ENCODE measurements at regions not wholly inside any gene's neighbourhood (a gene's known extent, or its start where the extent isn't known, plus 50 kb on each side); places are given as distances from the start of the nearest gene placed in this dataset.
"Not testable (repeated sequence)": the region's sequence is repeated elsewhere in the genome, so short reads cannot be mapped to it uniquely, and the experiment has no call there.

GRCh38 chr3:153232050-153232752, 70.2 kb downstream of the RAP2B start:
- H3K27ac ChIP-seq (ENCODE audit: control insufficient read depth, insufficient read depth); POLR2A ChIA-PET; H4K20me1 ChIP-seq (ENCODE audit: control insufficient read depth, insufficient read depth); CTCF ChIA-PET; intact Hi-C loops (cut with micrococcal nuclease; ENCODE audit: unreplicated experiment); ATAC-seq; H3K9me3 ChIP-seq (replicated peaks; ENCODE audit: control insufficient read depth, insufficient read depth, low read length); BruUV-seq (replicated peaks); H3K36me3 ChIP-seq (ENCODE audit: control insufficient read depth in 2 of 2, insufficient read depth in 2 of 2, low read length in 1 of 2); H3K27me3 ChIP-seq (replicated peaks in 1 of 2; ENCODE audit: control insufficient read depth in 2 of 2, insufficient read depth in 2 of 2, low read length in 1 of 2); H2AFZ ChIP-seq (ENCODE audit: control insufficient read depth, low read depth, low read length); SMC1A ChIA-PET (ENCODE audit: uncharacterized antibody, unreplicated experiment); H3K4me1 ChIP-seq (ENCODE audit: control insufficient read depth, insufficient read depth, low read length); H3K79me2 ChIP-seq (ENCODE audit: control insufficient read depth, insufficient read depth, low read length); in situ Hi-C loops (cut with MboI); H3K4me3 ChIP-seq; FAIRE-seq; H3K4me2 ChIP-seq (ENCODE audit: control insufficient read depth, insufficient read depth); RAD21 ChIA-PET (ENCODE audit: unreplicated experiment); DNase-seq (ENCODE audit: low read depth, low spot score); H3K9ac ChIP-seq (ENCODE audit: control insufficient read depth, insufficient read depth, low read length): not testable (repeated sequence)
- WGBS (ENCODE audit: insufficient coverage, insufficient replicate concordance, low lambda C conversion rate, missing lambda C conversion rate) = 43% methylated on average over 5 of the region's 11 CpGs

- ATAC-seq (no peak), FAIRE-seq (no peak), DNase-seq (ENCODE audit: low read depth, low spot score) (no peak)
- H3K27ac ChIP-seq (ENCODE audit: control insufficient read depth, insufficient read depth) = no peak overlapping the region
- ChIA-PET RAD21 (ENCODE audit: unreplicated experiment) (no interaction called here), CTCF (no interaction called here), POLR2A (no interaction called here), SMC1A (ENCODE audit: uncharacterized antibody, unreplicated experiment) (no interaction called here)
- in situ Hi-C loops (cut with MboI) = no loop called here
- intact Hi-C loops (cut with micrococcal nuclease; ENCODE audit: unreplicated experiment) = no loop called here
- H3K9me3 ChIP-seq (replicated peaks; ENCODE audit: control insufficient read depth, insufficient read depth, low read length) = no peaks in the 10 kb centered on the region
- no peak overlapping the region for H2AFZ ChIP-seq (ENCODE audit: control insufficient read depth, low read depth, low read length)
- whole genome bisulfite sequencing (ENCODE audit: insufficient coverage, insufficient replicate concordance, low lambda C conversion rate, missing lambda C conversion rate) = 29% methylated on average over 3 of the region's 3 CpGs
- H3K79me2 ChIP-seq (ENCODE audit: control insufficient read depth, insufficient read depth, low read length) = no peaks in the 10 kb centered on the region
- no peak overlapping the region for H3K4me2 ChIP-seq (ENCODE audit: control insufficient read depth, insufficient read depth)
- no TSS peak for BruUV-seq (replicated peaks)
- no peaks in the 10 kb centered on the region for H3K4me1 ChIP-seq (ENCODE audit: control insufficient read depth, insufficient read depth, low read length)
- no peak overlapping the region for H3K9ac ChIP-seq (ENCODE audit: control insufficient read depth, insufficient read depth, low read length)
- H3K27me3 ChIP-seq (replicated peaks in 1 of 2; ENCODE audit: control insufficient read depth in 2 of 2, insufficient read depth in 2 of 2, low read length in 1 of 2) = no peaks in the 10 kb centered on the region
- no peak overlapping the region for H3K4me3 ChIP-seq
- no peaks in the 10 kb centered on the region for H4K20me1 ChIP-seq (ENCODE audit: control insufficient read depth, insufficient read depth)
- no peaks in the 10 kb centered on the region for H3K36me3 ChIP-seq (ENCODE audit: control insufficient read depth in 2 of 2, insufficient read depth in 2 of 2, low read length in 1 of 2)
- TF ChIP-seq CBFB (IDR thresholded peaks at IDR 0.05; ENCODE audit: low read depth) (no peak), E2F4 (IDR thresholded peaks at IDR 0.05; ENCODE audit: low read depth, low read length) (no peak), POLR2AphosphoS5 (IDR thresholded peaks at IDR 0.05; ENCODE audit: low read length) (no peak), KDM1A (IDR thresholded peaks at IDR 0.05; ENCODE audit: borderline replicate concordance) (no peak), MEF2A (IDR thresholded peaks at IDR 0.05; ENCODE audit: insufficient read depth, low read depth, low read length) (no peak), STAT1 (conservative IDR thresholded peaks at IDR 0.05) (no peak), IRF5 (IDR thresholded peaks at IDR 0.05; ENCODE audit: borderline replicate concordance) (no peak), ZBED1 (IDR thresholded peaks at IDR 0.05; ENCODE audit: borderline replicate concordance) (no peak), SREBF1 (IDR thresholded peaks at IDR 0.05; ENCODE audit: low read length) (no peak), STAT3 (IDR thresholded peaks at IDR 0.05; ENCODE audit: low read depth, low read length) (no peak), PAX5 (IDR thresholded peaks at IDR 0.05; ENCODE audit: borderline replicate concordance, low read depth, low read length) (no peak), RELA (IDR thresholded peaks at IDR 0.05; ENCODE audit: borderline replicate concordance, partially characterized antibody) (no peak), USF2 (IDR thresholded peaks at IDR 0.05; ENCODE audit: borderline replicate concordance, low read depth, low read length) (no peak)
Observed at GRCh38 chr3:153232851-153233271, 70.8 kb downstream of the RAP2B start.

Measured in GM12878 (cell line).